22Rv1 (cell line): ENCODE measurements at regions not wholly inside any gene's neighbourhood (a gene's known extent, or its start where the extent isn't known, plus 50 kb on each side); places are given as distances from the start of the nearest gene placed in this dataset.

ENCODE experiments used
- ZFX ChIP-seq: fragments of 450-650 bp; IDR thresholded peaks from 2 replicates; pipeline ENCODE4 v1.6.1; 2017; ENCODE audit warnings: antibody characterized with exemption, borderline replicate concordance
- TF ChIP-seq, protein P1 (sequence below): fragments of 450-650 bp; IDR thresholded peaks from 2 replicates; pipeline ENCODE4 v1.5.1; 2017; ENCODE audit warnings: mild to moderate bottlenecking

DNA sequence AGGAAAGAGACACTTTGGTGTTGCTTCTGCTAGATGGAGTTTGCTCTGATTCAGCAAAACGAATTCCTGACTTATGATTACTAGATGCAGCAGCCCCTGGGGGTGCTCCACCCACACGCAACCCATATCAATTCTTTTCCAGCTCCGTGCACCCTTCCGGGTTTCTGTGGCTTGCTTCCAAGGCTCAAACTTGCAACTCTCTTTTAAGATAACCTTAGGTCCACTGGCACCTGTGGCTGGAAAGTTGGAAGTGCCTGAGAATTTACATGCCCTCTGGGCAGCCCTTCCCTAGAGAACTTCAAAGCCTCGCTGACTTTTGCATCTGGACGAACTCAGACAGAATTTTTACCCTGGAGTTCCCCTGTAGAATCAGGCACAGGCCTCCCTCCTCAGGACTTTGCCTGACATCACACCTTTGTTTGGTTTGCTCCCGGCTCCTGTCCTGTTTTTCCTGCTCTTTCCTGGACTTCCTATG is 224.9 kb downstream of the SNX18 start:
- no peak for TF ChIP-seq ZFX
- TF ChIP-seq, protein P1, sequence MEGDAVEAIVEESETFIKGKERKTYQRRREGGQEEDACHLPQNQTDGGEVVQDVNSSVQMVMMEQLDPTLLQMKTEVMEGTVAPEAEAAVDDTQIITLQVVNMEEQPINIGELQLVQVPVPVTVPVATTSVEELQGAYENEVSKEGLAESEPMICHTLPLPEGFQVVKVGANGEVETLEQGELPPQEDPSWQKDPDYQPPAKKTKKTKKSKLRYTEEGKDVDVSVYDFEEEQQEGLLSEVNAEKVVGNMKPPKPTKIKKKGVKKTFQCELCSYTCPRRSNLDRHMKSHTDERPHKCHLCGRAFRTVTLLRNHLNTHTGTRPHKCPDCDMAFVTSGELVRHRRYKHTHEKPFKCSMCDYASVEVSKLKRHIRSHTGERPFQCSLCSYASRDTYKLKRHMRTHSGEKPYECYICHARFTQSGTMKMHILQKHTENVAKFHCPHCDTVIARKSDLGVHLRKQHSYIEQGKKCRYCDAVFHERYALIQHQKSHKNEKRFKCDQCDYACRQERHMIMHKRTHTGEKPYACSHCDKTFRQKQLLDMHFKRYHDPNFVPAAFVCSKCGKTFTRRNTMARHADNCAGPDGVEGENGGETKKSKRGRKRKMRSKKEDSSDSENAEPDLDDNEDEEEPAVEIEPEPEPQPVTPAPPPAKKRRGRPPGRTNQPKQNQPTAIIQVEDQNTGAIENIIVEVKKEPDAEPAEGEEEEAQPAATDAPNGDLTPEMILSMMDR = no peak
